IMR-90 (cell line): ENCODE measurements at regions not wholly inside any gene's neighbourhood (a gene's known extent, or its start where the extent isn't known, plus 50 kb on each side); places are given as distances from the start of the nearest gene placed in this dataset.

ENCODE experiments used
- ATAC-seq: fragments of 200-7000 bp; cut with Tn5 transposase; 2 replicates; pipeline ENCODE4 v1.9.1; 2020; ENCODE audit warnings: low read depth, mild to moderate bottlenecking, moderate library complexity
- BruUV-seq: library from RNA; stranded (reverse); fragments of 400-500 nt; replicated peaks from 2 replicates; lab custom pipeline; 2021; lab: Mats Ljungman, UMichigan
- CTCF ChIA-PET: fragments of 300-600 bp; formaldehyde crosslinking; extraction: SDS; loops from one replicate; lab custom pipeline; 2021; ENCODE audit warnings: antibody characterized with exemption; lab: Yijun Ruan, JAX
- POLR2A ChIA-PET: fragments of 300-600 bp; sonication (Branson Sonifier 250); formaldehyde crosslinking; loops from one replicate; lab custom pipeline; 2022; ENCODE audit warnings: antibody characterized with exemption; ENCODE audit not compliant: unreplicated experiment; lab: Charles Lee
- DNase-seq: peaks from one replicate; pipeline ENCODE4 v3.0.0; 2013
- H2AFZ ChIP-seq: replicated peaks from 2 replicates; pipeline ENCODE3; 2013; ENCODE audit warnings: low read length, mild to moderate bottlenecking; ENCODE audit not compliant: poor library complexity
- H2AK5ac ChIP-seq: 2 replicates; pipeline ENCODE4 v1.6.1; 2013; ENCODE audit warnings: low read depth, low read length, inconsistent platforms
- H2AK9ac ChIP-seq: replicated peaks from 2 replicates; pipeline ENCODE3; 2013; ENCODE audit warnings: mild to moderate bottlenecking, low read depth, low read length, moderate library complexity; ENCODE audit not compliant: poor library complexity
- H2BK120ac ChIP-seq: 2 replicates; pipeline ENCODE4 v1.6.1; 2013; ENCODE audit warnings: low read depth, low read length, inconsistent platforms
- H2BK15ac ChIP-seq: 3 replicates; pipeline ENCODE4 v1.6.1; 2013; ENCODE audit warnings: low read depth, low read length, inconsistent platforms
- H2BK20ac ChIP-seq: 2 replicates; pipeline ENCODE4 v1.6.1; 2013; ENCODE audit warnings: low read depth, mild to moderate bottlenecking, inconsistent platforms, low read length, moderate library complexity
- H2BK5ac ChIP-seq: 2 replicates; pipeline ENCODE4 v1.6.1; 2013; ENCODE audit warnings: mild to moderate bottlenecking, low read depth, low read length, inconsistent platforms; ENCODE audit not compliant: poor library complexity, severe bottlenecking
- H3K14ac ChIP-seq: replicated peaks from 2 replicates; pipeline ENCODE4 v1.6.1; 2013; ENCODE audit warnings: low read depth, low read length, inconsistent platforms
- H3K18ac ChIP-seq: 2 replicates; pipeline ENCODE4 v1.6.1; 2013; ENCODE audit warnings: low read depth, low read length, control low read depth
- H3K23ac ChIP-seq: 2 replicates; pipeline ENCODE4 v1.6.1; 2013; ENCODE audit warnings: low read depth, low read length, inconsistent platforms
- H3K27ac ChIP-seq: 2 replicates; pipeline ENCODE4 v1.5.1; 2013; ENCODE audit warnings: mild to moderate bottlenecking, control low read depth, low read length; ENCODE audit not compliant: insufficient read depth
- H3K27me3 ChIP-seq: 2 replicates; pipeline ENCODE4 v1.6.1; 2013; ENCODE audit warnings: low read length; ENCODE audit not compliant: control insufficient read depth, insufficient read depth
- H3K36me3 ChIP-seq: 2 replicates; pipeline ENCODE4 v1.6.1; 2013; ENCODE audit warnings: low read length, mixed read lengths; ENCODE audit not compliant: control insufficient read depth, insufficient read depth
- H3K4ac ChIP-seq: 2 replicates; pipeline ENCODE4 v1.6.1; 2013; ENCODE audit warnings: low read depth, low read length, inconsistent platforms
- H3K4me1 ChIP-seq: 2 replicates; pipeline ENCODE4 v1.6.1; 2013; ENCODE audit warnings: low read length, mixed read lengths; ENCODE audit not compliant: control insufficient read depth, insufficient read depth
- H3K4me2 ChIP-seq: 2 replicates; pipeline ENCODE4 v1.6.1; 2013; ENCODE audit warnings: low read depth, mild to moderate bottlenecking, control low read depth, low read length, moderate library complexity
- H3K4me3 ChIP-seq: 2 replicates; pipeline ENCODE4 v1.5.1; 2013; ENCODE audit warnings: low read depth, mild to moderate bottlenecking, control low read depth, low read length, moderate library complexity; ENCODE audit not compliant: insufficient read depth
- H3K56ac ChIP-seq: 2 replicates; pipeline ENCODE4 v1.6.1; 2013; ENCODE audit warnings: low read length, inconsistent platforms; ENCODE audit not compliant: insufficient read depth; ENCODE audit errors: extremely low read depth
- H3K79me1 ChIP-seq, 2 experiments: 2 replicates each; pipeline ENCODE4 v1.6.1; 2013; ENCODE audit warnings: low read length in 2 of 2, inconsistent platforms in 1 of 2, low read depth in 1 of 2
- H3K9ac ChIP-seq: 2 replicates; pipeline ENCODE4 v1.6.1; 2013; ENCODE audit warnings: low read depth, low read length, control low read depth
- H3K9me1 ChIP-seq: 2 replicates; pipeline ENCODE4 v1.6.1; 2013; ENCODE audit warnings: low read length, inconsistent platforms; ENCODE audit not compliant: insufficient read depth
- H3K9me3 ChIP-seq: 2 replicates; pipeline ENCODE4 v1.6.1; 2013; ENCODE audit warnings: low read length; ENCODE audit not compliant: control insufficient read depth, insufficient read depth
- H4K20me1 ChIP-seq: 2 replicates; pipeline ENCODE4 v1.6.1; 2013; ENCODE audit warnings: low read length, inconsistent platforms; ENCODE audit not compliant: insufficient read depth
- H4K5ac ChIP-seq: 2 replicates; pipeline ENCODE4 v1.6.1; 2013; ENCODE audit warnings: mild to moderate bottlenecking, low read depth, low read length, control low read depth
- H4K8ac ChIP-seq, 2 experiments: 2 replicates each; pipeline ENCODE4 v1.6.1; 2013; ENCODE audit warnings: low read depth in 2 of 2, low read length in 2 of 2, control low read depth in 1 of 2, inconsistent platforms in 1 of 2
- H4K91ac ChIP-seq: 2 replicates; pipeline ENCODE4 v1.6.1; 2013; ENCODE audit warnings: low read depth, low read length, inconsistent platforms; ENCODE audit not compliant: insufficient read depth
- BHLHE40 ChIP-seq: fragments of 150-350 bp; IDR thresholded peaks from 2 replicates; pipeline ENCODE4 v1.6.1; 2016; ENCODE audit warnings: mild to moderate bottlenecking, low read depth, low read length
- CEBPB ChIP-seq: IDR thresholded peaks from 2 replicates; pipeline ENCODE4 v1.6.1; 2012; ENCODE audit warnings: low read depth, low read length, improper control_type of control experiment
- CHD1 ChIP-seq: IDR thresholded peaks from 2 replicates; pipeline ENCODE4 v1.6.1; 2012; ENCODE audit warnings: low read depth, low read length, improper control_type of control experiment
- FOS ChIP-seq: fragments of 150-350 bp; IDR thresholded peaks from 2 replicates; pipeline ENCODE4 v1.6.1; 2016; ENCODE audit warnings: low read depth, low read length
- MAFK ChIP-seq: IDR thresholded peaks from 2 replicates; pipeline ENCODE4 v1.6.1; 2012; ENCODE audit warnings: low read depth, low read length, improper control_type of control experiment
- MAZ ChIP-seq: IDR thresholded peaks from 2 replicates; pipeline ENCODE4 v1.6.1; 2012; ENCODE audit warnings: low read depth, mild to moderate bottlenecking, low read length, improper control_type of control experiment, moderate library complexity, borderline replicate concordance
- MXI1 ChIP-seq: IDR thresholded peaks from 2 replicates; pipeline ENCODE4 v1.6.1; 2012; ENCODE audit warnings: low read depth, mild to moderate bottlenecking, low read length, moderate library complexity, borderline replicate concordance
- NFE2L2 ChIP-seq: fragments of 150-350 bp; IDR thresholded peaks from 2 replicates; pipeline ENCODE4 v1.6.1; 2016; ENCODE audit warnings: low read depth, mild to moderate bottlenecking, low read length
- POLR2A ChIP-seq: IDR thresholded peaks from 2 replicates; pipeline ENCODE4 v1.6.1; 2012; ENCODE audit warnings: mild to moderate bottlenecking, low read depth, low read length
- RAD21 ChIP-seq: IDR thresholded peaks from 2 replicates; pipeline ENCODE4 v1.6.1; 2012; ENCODE audit warnings: low read length, improper control_type of control experiment
- RCOR1 ChIP-seq: IDR thresholded peaks from 2 replicates; pipeline ENCODE4 v1.6.1; 2012; ENCODE audit warnings: mild to moderate bottlenecking, low read length, improper control_type of control experiment; ENCODE audit not compliant: insufficient replicate concordance
- RFX5 ChIP-seq: IDR thresholded peaks from 2 replicates; pipeline ENCODE4 v1.8.0; 2012; ENCODE audit warnings: low read depth, mild to moderate bottlenecking, low read length, moderate library complexity
- SMC3 ChIP-seq: fragments of 150-350 bp; IDR thresholded peaks from 2 replicates; pipeline ENCODE4 v1.6.1; 2016; ENCODE audit warnings: low read depth, mild to moderate bottlenecking, antibody characterized with exemption, low read length, moderate library complexity
- WGBS, 2 experiments: methylation state at CpG; one replicate each; pipeline versions ENCODE4 v1.1.5 to v1.1.7; 2013; ENCODE audit warnings: missing lambda C conversion rate in 2 of 2; ENCODE audit not compliant: insufficient read length in 1 of 2; ENCODE audit errors: extremely low coverage in 2 of 2; 5-methylcytosine and 5-hydroxymethylcytosine counted together
- dilution Hi-C: fragments of 300-500 bp; cut with HindIII; formaldehyde crosslinking; loops from one replicate; pipeline ENCODE4 v1.14.3; 2018; ENCODE audit warnings: low sequenced_read_pairs; ENCODE audit not compliant: unreplicated experiment
- in situ Hi-C: fragments of 300-500 bp; cut with MboI; formaldehyde crosslinking; loops from 3 replicates; pipeline ENCODE4 v1.14.3; 2019; ENCODE audit warnings: low sequenced_read_pairs, inconsistent platforms, mixed read lengths
- intact Hi-C: fragments of 100-400 bp; cut with micrococcal nuclease; formaldehyde crosslinking; loops from 2 replicates; pipeline ENCODE4 v1.10.0; 2022
- TF ChIP-seq, protein P1 (sequence below): conservative IDR thresholded peaks from 2 replicates; pipeline ENCODE4 v1.5.1; 2012; ENCODE audit warnings: mild to moderate bottlenecking, low read depth, low read length, improper control_type of control experiment
- TF ChIP-seq, protein P2 (sequence below): fragments of 150-350 bp; IDR thresholded peaks from 2 replicates; pipeline ENCODE4 v1.6.1; 2016; ENCODE audit warnings: low read depth, mild to moderate bottlenecking, low read length, moderate library complexity, borderline replicate concordance
- TF ChIP-seq, protein P3 (sequence below): fragments of 150-350 bp; IDR thresholded peaks from 2 replicates; pipeline ENCODE4 v1.6.1; 2017; ENCODE audit warnings: mild to moderate bottlenecking, antibody characterized with exemption, low read length, low read depth

DNA sequence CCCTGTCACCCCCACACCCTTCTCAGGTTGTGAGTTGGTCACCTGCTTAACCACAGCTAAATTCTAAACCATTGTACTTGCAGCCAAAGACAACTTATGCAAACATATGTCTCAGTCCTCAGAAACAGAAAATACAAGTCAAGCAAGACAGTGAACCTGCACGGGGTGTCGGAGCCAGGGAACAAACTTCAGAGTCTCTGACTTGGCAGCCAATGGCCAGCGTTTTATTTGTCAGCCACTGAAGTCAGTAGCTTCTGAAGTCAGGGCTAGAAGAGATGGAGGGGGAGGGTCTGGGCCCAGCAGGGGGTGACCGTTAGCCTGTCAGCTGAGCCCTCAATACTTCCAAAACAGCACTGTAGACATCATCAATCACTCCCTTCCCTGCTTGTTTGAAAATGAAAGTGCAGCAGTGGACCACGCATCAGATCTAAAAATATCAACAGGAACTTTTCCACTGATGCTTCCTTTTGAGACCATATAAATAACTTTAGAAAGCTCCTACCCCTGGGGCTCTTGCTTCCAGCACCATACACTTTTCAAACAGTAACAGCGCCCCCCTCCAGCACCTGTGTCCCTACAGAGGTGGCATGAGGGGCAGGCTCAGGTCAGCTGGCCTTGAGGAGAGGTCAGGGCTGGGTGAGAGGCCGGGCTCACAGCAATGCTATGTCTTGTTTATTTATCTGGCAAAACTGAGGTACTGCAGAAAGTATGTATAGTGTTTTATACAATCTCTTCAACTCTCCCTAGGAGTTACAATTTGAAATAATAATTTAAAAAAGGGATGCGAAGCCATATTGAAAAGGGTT, 142.5 kb downstream of the ACER2 start:
- H3K4me3 ChIP-seq, result 0 out of 2 replicates have a peak overlapping the region, but pooled peaks have one; percentile 22
- no peaks in the 10 kb centered on the region for H3K79me1 ChIP-seq
- H3K9me1 ChIP-seq, result no peaks in the 10 kb centered on the region
- CTCF ChIA-PET, result no interaction called here
- dilution Hi-C loops, result no loop called here
- no peak overlapping the region for H4K8ac ChIP-seq
- H3K4ac ChIP-seq, result no peak overlapping the region
- H3K27me3 ChIP-seq, result no peaks in the 10 kb centered on the region
- BruUV-seq, result no TSS peak
- in situ Hi-C loops, result no loop called here
- H3K4me2 ChIP-seq, result peak overlapping the region; percentile 27
- no peak overlapping the region for H2AFZ ChIP-seq
- H3K56ac ChIP-seq, result no peak overlapping the region
- peak; percentile 2 for DNase-seq
- no peak overlapping the region for H2AK9ac ChIP-seq
- WGBS, 2 experiments, result 13% methylated on average over 3 of the region's 8 CpGs; no CpG with 5 or more reads in 1 of the 2 experiments
- no peak overlapping the region for H2BK5ac ChIP-seq
- H3K14ac ChIP-seq, result no peak overlapping the region
- H3K4me1 ChIP-seq, result no peaks in the 10 kb centered on the region
- no peak overlapping the region for H2BK120ac ChIP-seq
- H3K18ac ChIP-seq, result no peak overlapping the region
- H4K20me1 ChIP-seq, result no peaks in the 10 kb centered on the region
- no peak overlapping the region for H3K9ac ChIP-seq
- H3K36me3 ChIP-seq, result no peaks in the 10 kb centered on the region
- H3K9me3 ChIP-seq, result no peaks in the 10 kb centered on the region; the same call in 1 of the 2 replicates
- no peak overlapping the region for H3K27ac ChIP-seq
- TF ChIP-seq RCOR1 (no peak), MXI1 (no peak), FOS (no peak), RAD21 (no peak), MAFK (no peak), NFE2L2 (no peak), BHLHE40 (no peak), CEBPB (no peak), MAZ (no peak), POLR2A (no peak), CHD1 (no peak), RFX5 (no peak), SMC3 (no peak)
- TF ChIP-seq, protein P1, sequence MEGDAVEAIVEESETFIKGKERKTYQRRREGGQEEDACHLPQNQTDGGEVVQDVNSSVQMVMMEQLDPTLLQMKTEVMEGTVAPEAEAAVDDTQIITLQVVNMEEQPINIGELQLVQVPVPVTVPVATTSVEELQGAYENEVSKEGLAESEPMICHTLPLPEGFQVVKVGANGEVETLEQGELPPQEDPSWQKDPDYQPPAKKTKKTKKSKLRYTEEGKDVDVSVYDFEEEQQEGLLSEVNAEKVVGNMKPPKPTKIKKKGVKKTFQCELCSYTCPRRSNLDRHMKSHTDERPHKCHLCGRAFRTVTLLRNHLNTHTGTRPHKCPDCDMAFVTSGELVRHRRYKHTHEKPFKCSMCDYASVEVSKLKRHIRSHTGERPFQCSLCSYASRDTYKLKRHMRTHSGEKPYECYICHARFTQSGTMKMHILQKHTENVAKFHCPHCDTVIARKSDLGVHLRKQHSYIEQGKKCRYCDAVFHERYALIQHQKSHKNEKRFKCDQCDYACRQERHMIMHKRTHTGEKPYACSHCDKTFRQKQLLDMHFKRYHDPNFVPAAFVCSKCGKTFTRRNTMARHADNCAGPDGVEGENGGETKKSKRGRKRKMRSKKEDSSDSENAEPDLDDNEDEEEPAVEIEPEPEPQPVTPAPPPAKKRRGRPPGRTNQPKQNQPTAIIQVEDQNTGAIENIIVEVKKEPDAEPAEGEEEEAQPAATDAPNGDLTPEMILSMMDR, result no peak
- TF ChIP-seq, protein P2, sequence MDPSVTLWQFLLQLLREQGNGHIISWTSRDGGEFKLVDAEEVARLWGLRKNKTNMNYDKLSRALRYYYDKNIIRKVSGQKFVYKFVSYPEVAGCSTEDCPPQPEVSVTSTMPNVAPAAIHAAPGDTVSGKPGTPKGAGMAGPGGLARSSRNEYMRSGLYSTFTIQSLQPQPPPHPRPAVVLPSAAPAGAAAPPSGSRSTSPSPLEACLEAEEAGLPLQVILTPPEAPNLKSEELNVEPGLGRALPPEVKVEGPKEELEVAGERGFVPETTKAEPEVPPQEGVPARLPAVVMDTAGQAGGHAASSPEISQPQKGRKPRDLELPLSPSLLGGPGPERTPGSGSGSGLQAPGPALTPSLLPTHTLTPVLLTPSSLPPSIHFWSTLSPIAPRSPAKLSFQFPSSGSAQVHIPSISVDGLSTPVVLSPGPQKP, result no peak
- TF ChIP-seq, protein P3, sequence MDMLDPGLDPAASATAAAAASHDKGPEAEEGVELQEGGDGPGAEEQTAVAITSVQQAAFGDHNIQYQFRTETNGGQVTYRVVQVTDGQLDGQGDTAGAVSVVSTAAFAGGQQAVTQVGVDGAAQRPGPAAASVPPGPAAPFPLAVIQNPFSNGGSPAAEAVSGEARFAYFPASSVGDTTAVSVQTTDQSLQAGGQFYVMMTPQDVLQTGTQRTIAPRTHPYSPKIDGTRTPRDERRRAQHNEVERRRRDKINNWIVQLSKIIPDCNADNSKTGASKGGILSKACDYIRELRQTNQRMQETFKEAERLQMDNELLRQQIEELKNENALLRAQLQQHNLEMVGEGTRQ, result no peak
- no peak overlapping the region for H4K5ac ChIP-seq
- intact Hi-C loops, result no loop called here
- H2BK20ac ChIP-seq, result no peak overlapping the region
- POLR2A ChIA-PET, result no interaction called here
- no peak overlapping the region for H3K23ac ChIP-seq
- no peak overlapping the region for H2BK15ac ChIP-seq
- H2AK5ac ChIP-seq, result no peak overlapping the region
- no peak overlapping the region for H4K91ac ChIP-seq
- ATAC-seq, result peak; percentile 75
